Body of pancreas (tissue), 4 donors: ENCODE measurements at regions not wholly inside any gene's neighbourhood (a gene's known extent, or its start where the extent isn't known, plus 50 kb on each side); places are given as distances from the start of the nearest gene placed in this dataset.

Experiments
- ATAC-seq: fragments of 150-250 bp; one replicate; pipeline ENCODE4 v1.9.1; 2016
- DNase-seq, 4 donors: peaks; one replicate each; pipeline ENCODE4 v3.0.0-alpha.2; 2019
- H3K27ac ChIP-seq, 4 donors: fragments of 200-600 bp; sonication (generic); 1 replicate in 3 of 4; 2 replicates in 1 of 4; pipeline versions ENCODE4 v1.5.1 to v1.6.1; 2016 to 2019; ENCODE audit warnings: mild to moderate bottlenecking in 1 of 4, mixed read lengths in 1 of 4, moderate library complexity in 1 of 4
- H3K27me3 ChIP-seq, 2 donors: fragments of 200-600 bp; sonication (generic); one replicate each; pipeline ENCODE4 v1.6.0; 2016; ENCODE audit warnings: mild to moderate bottlenecking in 1 of 2
- H3K36me3 ChIP-seq, 2 donors: fragments of 200-600 bp; sonication (generic); replicated peaks in 1 of 2; 2 replicates each; pipeline ENCODE4 v1.5.1; 2016; ENCODE audit warnings: low read depth in 2 of 2; ENCODE audit not compliant: insufficient read depth in 1 of 2
- H3K4me1 ChIP-seq: fragments of 200-600 bp; sonication (generic); one replicate; pipeline ENCODE4 v1.6.0; 2016
- H3K4me3 ChIP-seq, 2 donors: fragments of 200-600 bp; sonication (generic); 1 replicate in 1 of 2; 2 replicates in 1 of 2; pipeline ENCODE4 v1.5.1; 2016 to 2019
- H3K9me3 ChIP-seq, 3 donors: fragments of 200-600 bp; sonication (generic); 1 replicate in 2 of 3; 2 replicates in 1 of 3; pipeline ENCODE4 v1.5.1; 2016
- POLR2A ChIP-seq, 3 donors: fragments of 450-650 bp; IDR thresholded peaks; one replicate each; pipeline ENCODE4 v1.6.1; 2016; ENCODE audit warnings: antibody characterized with exemption in 3 of 3, mild to moderate bottlenecking in 2 of 3
- WGBS, 2 donors: methylation state at CpG; one replicate each; pipeline ENCODE4 v1.1.5; 2017; 5-methylcytosine and 5-hydroxymethylcytosine counted together
- intact Hi-C: fragments of 100-400 bp; cut with DNase I; formaldehyde crosslinking; loops from one replicate; pipeline ENCODE4 v1.15.1; 2023
- TF ChIP-seq, protein P1 (sequence below), 7 experiments: fragments of 450-650 bp in 4 of 7; fragments of 200-600 bp in 3 of 7; sonication (generic) in 3 of 7; IDR thresholded peaks; one replicate each; pipeline ENCODE4 v1.5.1; 2016 to 2019; ENCODE audit warnings: antibody characterized with exemption in 7 of 7

DNA sequence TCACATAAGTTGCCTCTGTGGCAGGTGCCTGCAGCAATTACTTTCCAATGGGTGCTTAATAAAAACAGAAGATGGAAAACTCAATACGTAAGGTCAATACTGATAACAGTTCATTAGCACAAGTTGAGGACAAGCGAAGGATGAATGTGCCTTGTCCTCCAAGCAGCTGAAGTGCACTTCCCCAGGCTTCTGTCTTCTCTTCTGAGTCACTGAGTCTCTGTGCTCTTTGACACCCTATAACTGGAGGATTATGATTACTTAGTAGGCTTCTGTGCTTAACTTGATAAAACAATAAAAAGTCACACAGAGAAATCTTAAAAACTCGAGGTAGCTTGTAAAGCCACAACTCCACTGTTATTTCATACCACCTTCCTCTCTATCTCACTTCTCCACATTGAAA is 216.6 kb upstream of the ADCY2 start:
- WGBS, 2 donors, result 57 to 68% methylated on average over 3 of the region's 3 CpGs
- intact Hi-C loops, result no loop called here
- H3K27me3 ChIP-seq, result no peaks in the 10 kb centered on the region
- no peaks in the 10 kb centered on the region for H3K4me1 ChIP-seq
- no peak overlapping the region for H3K4me3 ChIP-seq
- no peaks in the 10 kb centered on the region for H3K36me3 ChIP-seq
- DNase-seq, result no peak
- no peak for ATAC-seq
- H3K27ac ChIP-seq, result no peak overlapping the region
- TF ChIP-seq, protein P1, sequence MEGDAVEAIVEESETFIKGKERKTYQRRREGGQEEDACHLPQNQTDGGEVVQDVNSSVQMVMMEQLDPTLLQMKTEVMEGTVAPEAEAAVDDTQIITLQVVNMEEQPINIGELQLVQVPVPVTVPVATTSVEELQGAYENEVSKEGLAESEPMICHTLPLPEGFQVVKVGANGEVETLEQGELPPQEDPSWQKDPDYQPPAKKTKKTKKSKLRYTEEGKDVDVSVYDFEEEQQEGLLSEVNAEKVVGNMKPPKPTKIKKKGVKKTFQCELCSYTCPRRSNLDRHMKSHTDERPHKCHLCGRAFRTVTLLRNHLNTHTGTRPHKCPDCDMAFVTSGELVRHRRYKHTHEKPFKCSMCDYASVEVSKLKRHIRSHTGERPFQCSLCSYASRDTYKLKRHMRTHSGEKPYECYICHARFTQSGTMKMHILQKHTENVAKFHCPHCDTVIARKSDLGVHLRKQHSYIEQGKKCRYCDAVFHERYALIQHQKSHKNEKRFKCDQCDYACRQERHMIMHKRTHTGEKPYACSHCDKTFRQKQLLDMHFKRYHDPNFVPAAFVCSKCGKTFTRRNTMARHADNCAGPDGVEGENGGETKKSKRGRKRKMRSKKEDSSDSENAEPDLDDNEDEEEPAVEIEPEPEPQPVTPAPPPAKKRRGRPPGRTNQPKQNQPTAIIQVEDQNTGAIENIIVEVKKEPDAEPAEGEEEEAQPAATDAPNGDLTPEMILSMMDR (IDR thresholded peaks at IDR 0.05), result no peak
- no peak for TF ChIP-seq POLR2A (IDR thresholded peaks at IDR 0.05)
- H3K9me3 ChIP-seq, result no peaks in the 10 kb centered on the region

DNA sequence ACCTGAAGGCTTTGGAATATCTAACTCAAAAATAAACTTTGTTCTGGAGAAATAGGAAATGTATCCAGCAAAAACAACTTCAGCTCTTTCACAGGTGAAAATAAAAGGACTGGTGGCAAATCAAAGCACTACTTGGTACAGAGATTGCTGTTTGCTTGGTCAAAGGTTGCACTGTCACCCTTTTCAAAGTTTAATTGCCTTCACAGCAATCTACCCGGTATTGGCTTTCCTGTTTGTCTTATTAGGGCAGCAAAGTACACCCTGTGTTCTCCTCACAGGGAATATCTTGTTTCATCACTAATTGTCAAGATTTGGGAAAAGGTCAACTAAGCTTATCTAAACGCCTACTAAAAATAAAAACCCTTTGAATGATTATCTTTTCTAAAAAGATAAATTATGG is 214.1 kb upstream of the ADCY2 start:
- no peaks in the 10 kb centered on the region for H3K4me1 ChIP-seq
- intact Hi-C loops, result no loop called here
- DNase-seq, result no peak
- H3K27me3 ChIP-seq, result no peaks in the 10 kb centered on the region
- ATAC-seq, result no peak
- TF ChIP-seq POLR2A (IDR thresholded peaks at IDR 0.05), result no peak
- TF ChIP-seq, protein P1 (IDR thresholded peaks at IDR 0.05), result no peak
- WGBS, 2 donors, result 17 to 20% methylated on average over 2 of the region's 2 CpGs
- H3K36me3 ChIP-seq, result no peaks in the 10 kb centered on the region
- no peak overlapping the region for H3K4me3 ChIP-seq
- H3K9me3 ChIP-seq, result no peaks in the 10 kb centered on the region
- no peak overlapping the region for H3K27ac ChIP-seq

DNA sequence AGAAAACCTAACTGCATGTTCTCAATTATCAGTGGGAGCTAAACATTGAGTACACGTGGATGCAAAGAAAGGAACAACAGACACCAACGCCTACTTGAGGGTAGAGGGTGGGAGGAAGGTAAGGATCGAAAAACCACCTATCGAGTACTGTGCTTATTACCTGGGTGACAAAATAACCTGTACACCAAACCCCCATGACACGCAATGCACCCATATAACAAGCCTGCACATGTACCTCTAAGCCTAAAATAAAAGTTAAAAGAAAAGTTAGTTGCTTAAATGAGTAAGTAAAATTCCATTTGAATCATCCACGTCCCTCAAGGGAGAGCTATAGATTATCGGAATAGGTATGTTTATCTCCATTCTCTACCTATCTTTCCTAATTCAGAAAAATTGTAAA is 210.2 kb upstream of the ADCY2 start:
- H3K4me3 ChIP-seq, result no peak overlapping the region
- DNase-seq (no peak), ATAC-seq (no peak)
- 78 to 87% methylated on average over 7 of the region's 7 CpGs for WGBS, 2 donors
- TF ChIP-seq POLR2A (IDR thresholded peaks at IDR 0.05), result no peak
- TF ChIP-seq, protein P1 (IDR thresholded peaks at IDR 0.05), result no peak
- no peaks in the 10 kb centered on the region for H3K9me3 ChIP-seq
- no peaks in the 10 kb centered on the region for H3K36me3 ChIP-seq
- intact Hi-C loops, result no loop called here
- H3K27me3 ChIP-seq, result no peaks in the 10 kb centered on the region
- no peaks in the 10 kb centered on the region for H3K4me1 ChIP-seq
- H3K27ac ChIP-seq, result no peak overlapping the region

DNA sequence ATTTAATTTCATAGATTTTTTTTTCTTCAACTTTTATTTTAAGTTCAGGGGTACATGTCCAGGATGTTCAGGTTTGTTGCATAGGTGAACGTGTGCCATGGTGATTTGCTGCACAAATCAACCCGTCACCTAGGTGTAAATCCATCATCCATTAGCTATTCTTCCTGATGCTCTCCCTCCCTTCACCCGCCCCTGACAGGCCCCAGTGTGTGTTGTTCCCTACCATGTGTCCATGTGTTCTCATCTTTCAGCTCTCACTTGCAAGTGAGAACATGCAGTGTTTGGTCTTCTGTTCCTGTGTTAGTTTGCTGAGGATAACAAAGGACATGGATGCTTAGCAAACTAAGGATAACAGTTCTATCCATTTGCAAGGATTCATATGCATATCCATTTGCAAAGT is 209.1 kb upstream of the ADCY2 start:
- no peaks in the 10 kb centered on the region for H3K9me3 ChIP-seq
- H3K27me3 ChIP-seq, result no peaks in the 10 kb centered on the region
- DNase-seq, result no peak
- intact Hi-C loops, result no loop called here
- H3K4me3 ChIP-seq, result no peak overlapping the region
- 83 to 92% methylated on average over 3 of the region's 3 CpGs for WGBS, 2 donors
- no peak for TF ChIP-seq POLR2A (IDR thresholded peaks at IDR 0.05)
- TF ChIP-seq, protein P1 (IDR thresholded peaks at IDR 0.05), result no peak
- no peak for ATAC-seq
- H3K27ac ChIP-seq, result no peak overlapping the region
- H3K36me3 ChIP-seq, result no peaks in the 10 kb centered on the region
- H3K4me1 ChIP-seq, result no peaks in the 10 kb centered on the region

DNA sequence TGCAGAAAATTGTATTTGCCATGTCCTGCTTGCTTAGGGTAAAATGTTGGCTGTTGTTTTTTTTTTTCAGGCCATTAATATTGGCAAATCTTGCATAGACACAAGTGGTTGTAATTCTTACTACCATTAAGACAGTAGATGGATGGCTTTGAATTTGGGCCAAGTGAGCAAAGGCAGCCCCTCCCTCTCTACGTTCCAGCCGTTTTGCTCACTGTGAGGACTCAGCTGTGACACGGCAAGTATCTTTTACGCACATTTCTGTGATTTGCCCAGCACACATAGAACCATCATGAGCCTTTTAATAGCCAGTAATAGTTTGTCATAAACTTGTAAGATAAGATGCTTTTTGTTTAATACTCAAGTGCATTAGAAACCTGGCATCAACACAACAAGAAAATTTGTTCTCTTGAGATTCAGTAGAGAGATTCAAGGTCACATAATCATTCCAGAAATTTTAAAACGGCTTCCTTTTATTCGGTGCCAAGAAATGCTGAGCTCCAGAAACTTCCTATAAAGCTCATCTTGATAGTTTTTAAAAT is 205.2 kb upstream of the ADCY2 start:
- WGBS, 2 donors, result 15 to 16% methylated on average over 6 of the region's 6 CpGs
- H3K36me3 ChIP-seq, result no peaks in the 10 kb centered on the region
- ATAC-seq, result no peak

More for the DNA sequence above, 205.2 kb upstream of the ADCY2 start:
- Histone ChIP-seq H3K4me1 (no peaks in the 10 kb centered on the region), H3K9me3 (no peaks in the 10 kb centered on the region), H3K4me3 (no peak overlapping the region), H3K27me3 (no peaks in the 10 kb centered on the region), H3K27ac (no peak overlapping the region)
- TF ChIP-seq, protein P1 (IDR thresholded peaks at IDR 0.05), result no peak
- TF ChIP-seq POLR2A (IDR thresholded peaks at IDR 0.05), result no peak
- no peak for DNase-seq
- intact Hi-C loops, result no loop called here
